ENCODE measurements at regions not wholly inside any gene's neighbourhood (a gene's known extent, or its start where the extent isn't known, plus 50 kb on each side); places are given as distances from the start of the nearest gene placed in this dataset.

- TF ChIP-seq MLX (CRISPR knock-in tag; IDR thresholded peaks at IDR 0.05) = no peak
- TF ChIP-seq IRF9 (CRISPR knock-in tag; IDR thresholded peaks at IDR 0.05; ENCODE audit: borderline replicate concordance) = no peak
- TF ChIP-seq ZNF770 (CRISPR knock-in tag; IDR thresholded peaks at IDR 0.05) = no peak
- TF ChIP-seq, protein P1, sequence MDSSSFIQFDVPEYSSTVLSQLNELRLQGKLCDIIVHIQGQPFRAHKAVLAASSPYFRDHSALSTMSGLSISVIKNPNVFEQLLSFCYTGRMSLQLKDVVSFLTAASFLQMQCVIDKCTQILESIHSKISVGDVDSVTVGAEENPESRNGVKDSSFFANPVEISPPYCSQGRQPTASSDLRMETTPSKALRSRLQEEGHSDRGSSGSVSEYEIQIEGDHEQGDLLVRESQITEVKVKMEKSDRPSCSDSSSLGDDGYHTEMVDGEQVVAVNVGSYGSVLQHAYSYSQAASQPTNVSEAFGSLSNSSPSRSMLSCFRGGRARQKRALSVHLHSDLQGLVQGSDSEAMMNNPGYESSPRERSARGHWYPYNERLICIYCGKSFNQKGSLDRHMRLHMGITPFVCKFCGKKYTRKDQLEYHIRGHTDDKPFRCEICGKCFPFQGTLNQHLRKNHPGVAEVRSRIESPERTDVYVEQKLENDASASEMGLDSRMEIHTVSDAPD (CRISPR knock-in tag; IDR thresholded peaks at IDR 0.05) = no peak
Observed at GRCh38 chr2:181399027-181399426, 58.2 kb upstream of the ITGA4 start (continued).

DNA sequence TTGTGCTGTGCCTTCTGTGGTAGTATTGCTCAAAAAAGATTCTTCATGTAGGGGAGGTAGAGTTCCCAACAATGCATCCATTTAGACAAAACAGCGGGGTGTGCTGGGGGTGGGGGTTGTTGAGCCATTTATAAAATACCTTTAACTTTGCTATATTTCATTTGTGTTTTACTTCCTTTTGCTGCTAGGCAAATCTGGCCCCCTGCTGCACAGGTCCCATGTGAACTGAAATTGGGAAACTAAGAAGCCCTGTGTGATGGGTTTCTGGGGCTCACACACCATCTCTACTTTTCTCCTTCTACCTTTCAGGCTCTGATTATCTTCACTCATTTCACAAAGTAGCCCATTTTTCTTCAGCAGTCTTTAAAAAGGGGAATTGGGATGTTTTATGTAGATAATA is 52.7 kb upstream of the ITGA4 start:
- intact Hi-C loops (cut with micrococcal nuclease; ENCODE audit: unreplicated experiment) = loop anchor here (2.0 kb wide), 1 partner anchor 52 kb away; the partner anchor contains the start of gene ITGA4
- no peak for ATAC-seq

More for the DNA sequence above, 52.7 kb upstream of the ITGA4 start:
- WGBS (ENCODE audit: low lambda C conversion rate) = 0% methylated on average over 1 of the region's 1 CpG
- Histone ChIP-seq H3K27me3 (ENCODE audit: control insufficient read depth in 1 of 2, insufficient read depth in 2 of 2, low read length in 2 of 2) (no peaks in the 10 kb centered on the region), H3K9me3 (ENCODE audit: low read length) (no peaks in the 10 kb centered on the region), H3K4me3 (replicated peaks in 1 of 3; ENCODE audit: insufficient read depth in 1 of 3, low read depth in 2 of 3, low read length in 3 of 3) (no peak overlapping the region), H3K9ac (ENCODE audit: insufficient read depth, low read depth, low read length) (no peak overlapping the region), H3K36me3 (replicated peaks in 1 of 2; ENCODE audit: control insufficient read depth in 1 of 2, insufficient read depth in 2 of 2, low read length in 2 of 2) (no peaks in the 10 kb centered on the region), H2AFZ (ENCODE audit: low read length) (no peak overlapping the region), H3K4me1 (ENCODE audit: insufficient read depth, low read length) (no peaks in the 10 kb centered on the region), H3K4me2 (ENCODE audit: low read depth, low read length) (no peak overlapping the region), H4K20me1 (ENCODE audit: insufficient read depth, low read length) (no peaks in the 10 kb centered on the region), H3K27ac (ENCODE audit: extremely low read length, insufficient read depth, low read length) (no peak overlapping the region), H3K79me2 (ENCODE audit: insufficient read depth, low read length) (no peaks in the 10 kb centered on the region)
- FAIRE-seq (no peak), DNase-seq (ENCODE audit: low spot score) (no peak)
- BruUV-seq (replicated peaks) = no TSS peak
- POLR2A ChIA-PET = no interaction called here
- TF ChIP-seq STAT5B (CRISPR knock-in tag; IDR thresholded peaks at IDR 0.05) (no peak), ZNF776 (CRISPR knock-in tag; IDR thresholded peaks at IDR 0.05) (no peak), FUBP1 (CRISPR knock-in tag; IDR thresholded peaks at IDR 0.05; ENCODE audit: borderline replicate concordance) (no peak), CBX1 (IDR thresholded peaks at IDR 0.05; ENCODE audit: low read depth) (no peak), XBP1 (CRISPR knock-in tag; IDR thresholded peaks at IDR 0.05) (no peak), GATAD2A (CRISPR knock-in tag; IDR thresholded peaks at IDR 0.05) (no peak), ZNF331 (CRISPR knock-in tag; IDR thresholded peaks at IDR 0.05) (no peak), POLR2A (IDR thresholded peaks at IDR 0.05; ENCODE audit: insufficient read depth in 1 of 2, low read depth in 2 of 2, low read length in 2 of 2) (no peak), THAP8 (CRISPR knock-in tag; IDR thresholded peaks at IDR 0.05; ENCODE audit: borderline replicate concordance) (no peak), ATM (IDR thresholded peaks at IDR 0.05; ENCODE audit: borderline replicate concordance) (no peak), SMARCC2 (IDR thresholded peaks at IDR 0.05) (no peak)
- in situ Hi-C loops (cut with HindIII; ENCODE audit: extremely low pct_ligation_motif_present, low pct_unique_long_range_greater_than_20kb) = no loop called here
- CTCF ChIA-PET (ENCODE audit: low intra/inter-chr PET ratio, low total read pairs) = no interaction called here

Measured in HepG2 (cell line).